Transverse colon (tissue), 4 donors: ENCODE measurements at regions not wholly inside any gene's neighbourhood (a gene's known extent, or its start where the extent isn't known, plus 50 kb on each side); places are given as distances from the start of the nearest gene placed in this dataset.
"Not testable (repeated sequence)": the region's sequence is repeated elsewhere in the genome, so short reads cannot be mapped to it uniquely, and the experiment has no call there.

ENCODE experiments used
- DNase-seq: peaks from one replicate; pipeline ENCODE4 v3.0.0-alpha.2; 2019
- H3K27ac ChIP-seq, 4 donors: fragments of 200-600 bp; sonication (generic); 2 replicates each; pipeline ENCODE4 v1.5.1; 2016 to 2018; ENCODE audit warnings: inconsistent platforms in 4 of 4
- H3K27me3 ChIP-seq: fragments of 200-600 bp; sonication (generic); 2 replicates; pipeline ENCODE4 v1.5.1; 2017; ENCODE audit warnings: inconsistent platforms
- H3K36me3 ChIP-seq, 4 donors: fragments of 200-600 bp; sonication (generic); 2 replicates each; pipeline ENCODE4 v1.5.1; 2017 to 2019; ENCODE audit warnings: inconsistent platforms in 4 of 4
- H3K4me1 ChIP-seq, 4 donors: fragments of 200-600 bp; sonication (generic); 2 replicates each; pipeline ENCODE4 v1.5.1; 2017 to 2020; ENCODE audit warnings: inconsistent platforms in 4 of 4
- H3K4me3 ChIP-seq, 4 donors: fragments of 200-600 bp; sonication (generic); 1 replicate in 1 of 4; 2 replicates in 3 of 4; pipeline versions ENCODE4 v1.5.1 to v1.6.1; 2017 to 2019; ENCODE audit warnings: inconsistent platforms in 4 of 4
- H3K9me3 ChIP-seq, 2 donors: fragments of 200-600 bp; sonication (generic); 2 replicates each; pipeline ENCODE4 v1.5.1; 2017 to 2019; ENCODE audit warnings: inconsistent platforms in 2 of 2
- EP300 ChIP-seq: sonication (generic); formaldehyde crosslinking; IDR thresholded peaks from one replicate; pipeline ENCODE4 v1.6.1; 2017; ENCODE audit warnings: antibody characterized with exemption, low read depth
- POLR2A ChIP-seq: fragments of 450-650 bp; IDR thresholded peaks from one replicate; pipeline ENCODE4 v1.6.1; 2016; ENCODE audit warnings: antibody characterized with exemption, mild to moderate bottlenecking, moderate library complexity
- POLR2AphosphoS5 ChIP-seq, 3 donors: sonication (generic); formaldehyde crosslinking; IDR thresholded peaks; one replicate each; pipeline ENCODE4 v1.6.1; 2016; ENCODE audit warnings: antibody characterized with exemption in 3 of 3
- WGBS, 2 donors: methylation state at CpG; one replicate each; pipeline ENCODE4 v1.1.5; 2018; ENCODE audit warnings: low coverage in 1 of 2; 5-methylcytosine and 5-hydroxymethylcytosine counted together
- in situ Hi-C, 4 donors: fragments of 200-750 bp; cut with MboI; loops; one replicate each; pipeline versions ENCODE4 v1.15.0 to v1.15.1; 2017; ENCODE audit warnings: low sequenced_read_pairs in 3 of 4, low pct_ligation_motif_present in 1 of 4, low pct_unique_long_range_greater_than_20kb in 1 of 4
- intact Hi-C: fragments of 100-400 bp; cut with DNase I; formaldehyde crosslinking; loops from one replicate; pipeline ENCODE4 v1.15.1; 2023; ENCODE audit warnings: low total_unique reads
- TF ChIP-seq, protein P1 (sequence below), 5 experiments: fragments of 200-600 bp in 3 of 5; fragments of 450-650 bp in 2 of 5; sonication (generic) in 3 of 5; IDR thresholded peaks; 1 replicate in 2 of 5; 2 replicates in 3 of 5; pipeline ENCODE4 v1.5.1; 2016 to 2017; ENCODE audit warnings: antibody characterized with exemption in 5 of 5, inconsistent platforms in 3 of 5, mild to moderate bottlenecking in 2 of 5, moderate library complexity in 1 of 5

DNA sequence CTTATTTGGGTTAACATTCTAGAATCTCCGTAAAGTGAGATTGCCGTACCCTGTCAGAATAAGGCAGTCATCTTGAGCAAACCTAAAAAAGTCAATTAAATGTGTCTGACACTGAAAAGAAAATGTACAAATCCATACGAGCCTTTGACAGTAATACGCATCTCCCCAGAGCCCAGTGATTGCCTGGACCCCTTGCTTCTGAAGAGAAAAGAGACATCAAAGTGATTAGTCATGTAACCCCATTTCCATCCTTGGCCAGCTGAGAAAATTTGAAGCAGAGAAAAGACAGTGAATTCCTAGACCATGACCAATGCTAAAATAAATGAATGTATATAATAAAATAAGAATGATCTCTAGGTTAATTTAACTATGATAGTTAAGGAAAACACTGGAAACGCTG lies 1499.4 kb downstream of the SUCLG1 start:
- 83 to 85% methylated on average over 5 of the region's 5 CpGs for WGBS, 2 donors
- Histone ChIP-seq H3K36me3 (no peaks in the 10 kb centered on the region), H3K27ac (no peak overlapping the region), H3K4me3 (no peak overlapping the region), H3K9me3 (no peaks in the 10 kb centered on the region), H3K27me3 (no peaks in the 10 kb centered on the region), H3K4me1 (no peaks in the 10 kb centered on the region)
- TF ChIP-seq, protein P1, sequence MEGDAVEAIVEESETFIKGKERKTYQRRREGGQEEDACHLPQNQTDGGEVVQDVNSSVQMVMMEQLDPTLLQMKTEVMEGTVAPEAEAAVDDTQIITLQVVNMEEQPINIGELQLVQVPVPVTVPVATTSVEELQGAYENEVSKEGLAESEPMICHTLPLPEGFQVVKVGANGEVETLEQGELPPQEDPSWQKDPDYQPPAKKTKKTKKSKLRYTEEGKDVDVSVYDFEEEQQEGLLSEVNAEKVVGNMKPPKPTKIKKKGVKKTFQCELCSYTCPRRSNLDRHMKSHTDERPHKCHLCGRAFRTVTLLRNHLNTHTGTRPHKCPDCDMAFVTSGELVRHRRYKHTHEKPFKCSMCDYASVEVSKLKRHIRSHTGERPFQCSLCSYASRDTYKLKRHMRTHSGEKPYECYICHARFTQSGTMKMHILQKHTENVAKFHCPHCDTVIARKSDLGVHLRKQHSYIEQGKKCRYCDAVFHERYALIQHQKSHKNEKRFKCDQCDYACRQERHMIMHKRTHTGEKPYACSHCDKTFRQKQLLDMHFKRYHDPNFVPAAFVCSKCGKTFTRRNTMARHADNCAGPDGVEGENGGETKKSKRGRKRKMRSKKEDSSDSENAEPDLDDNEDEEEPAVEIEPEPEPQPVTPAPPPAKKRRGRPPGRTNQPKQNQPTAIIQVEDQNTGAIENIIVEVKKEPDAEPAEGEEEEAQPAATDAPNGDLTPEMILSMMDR (IDR thresholded peaks at IDR 0.05) = no peak
- no peak for TF ChIP-seq POLR2A
- no peak for TF ChIP-seq POLR2AphosphoS5 (IDR thresholded peaks at IDR 0.05)
- no peak for TF ChIP-seq EP300
- in situ Hi-C loops = no loop called here
- DNase-seq = no peak
- intact Hi-C loops = no loop called here

DNA sequence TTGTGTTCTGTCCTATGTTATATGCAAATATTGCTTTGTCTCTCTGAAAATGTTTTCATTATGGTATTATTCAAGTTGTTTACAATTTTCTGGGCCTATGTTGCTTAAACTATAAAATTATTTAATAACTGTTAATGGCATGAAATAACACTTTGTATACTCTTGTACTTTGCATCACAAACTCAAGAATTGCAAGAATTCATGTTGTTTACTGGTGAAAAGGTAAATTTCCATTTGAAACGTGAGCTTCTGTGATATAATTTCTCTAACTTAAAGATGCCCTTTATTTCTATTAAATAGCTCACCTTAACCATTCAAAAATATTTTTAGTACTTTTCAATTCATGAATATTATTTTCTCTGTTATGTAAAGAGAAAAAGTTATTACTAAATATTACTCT lies 1504.2 kb downstream of the SUCLG1 start:
- no peaks in the 10 kb centered on the region for H3K27me3 ChIP-seq
- no peak overlapping the region for H3K27ac ChIP-seq
- no peaks in the 10 kb centered on the region for H3K4me1 ChIP-seq
- H3K4me3 ChIP-seq = no peak overlapping the region
- no peaks in the 10 kb centered on the region for H3K36me3 ChIP-seq
- DNase-seq = no peak
- intact Hi-C loops (no loop called here), in situ Hi-C loops (no loop called here)
- TF ChIP-seq POLR2A = no peak
- TF ChIP-seq POLR2AphosphoS5 (IDR thresholded peaks at IDR 0.05) = no peak
- TF ChIP-seq EP300 = no peak
- TF ChIP-seq, protein P1 (IDR thresholded peaks at IDR 0.05) = no peak
- H3K9me3 ChIP-seq = no peaks in the 10 kb centered on the region
- 71 to 81% methylated on average over 1 of the region's 1 CpG for WGBS, 2 donors

DNA sequence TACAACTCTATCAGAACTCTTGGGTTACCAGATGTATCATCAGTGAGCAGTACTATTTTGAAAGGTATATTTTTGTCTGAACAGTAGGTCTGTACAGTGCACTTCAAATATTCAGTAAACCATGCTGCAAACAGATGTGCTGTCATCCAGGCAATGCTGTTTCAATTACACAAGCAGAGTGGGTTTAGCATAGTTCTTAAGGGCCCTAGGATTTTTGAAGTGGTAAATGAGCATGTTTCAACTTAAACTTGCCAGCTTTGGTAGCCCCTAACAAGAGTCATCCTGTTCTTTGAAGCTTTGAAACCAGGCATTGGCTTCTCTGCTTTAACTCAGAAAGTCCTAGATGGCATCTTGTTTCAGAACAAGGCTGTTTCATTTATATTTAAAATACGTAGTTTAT lies 1519.9 kb downstream of the SUCLG1 start:
- Histone ChIP-seq H3K36me3 (no peaks in the 10 kb centered on the region), H3K4me3 (no peak overlapping the region), H3K27me3 (no peaks in the 10 kb centered on the region), H3K4me1 (no peaks in the 10 kb centered on the region), H3K27ac (no peak overlapping the region), H3K9me3 (no peaks in the 10 kb centered on the region)
- no peak for DNase-seq
- TF ChIP-seq, protein P1 (IDR thresholded peaks at IDR 0.05) = no peak
- TF ChIP-seq POLR2A (no peak), EP300 (no peak)
- WGBS, 2 donors = 60 to 93% methylated on average over 1 of the region's 1 CpG
- in situ Hi-C loops = no loop called here
- intact Hi-C loops = no loop called here

DNA sequence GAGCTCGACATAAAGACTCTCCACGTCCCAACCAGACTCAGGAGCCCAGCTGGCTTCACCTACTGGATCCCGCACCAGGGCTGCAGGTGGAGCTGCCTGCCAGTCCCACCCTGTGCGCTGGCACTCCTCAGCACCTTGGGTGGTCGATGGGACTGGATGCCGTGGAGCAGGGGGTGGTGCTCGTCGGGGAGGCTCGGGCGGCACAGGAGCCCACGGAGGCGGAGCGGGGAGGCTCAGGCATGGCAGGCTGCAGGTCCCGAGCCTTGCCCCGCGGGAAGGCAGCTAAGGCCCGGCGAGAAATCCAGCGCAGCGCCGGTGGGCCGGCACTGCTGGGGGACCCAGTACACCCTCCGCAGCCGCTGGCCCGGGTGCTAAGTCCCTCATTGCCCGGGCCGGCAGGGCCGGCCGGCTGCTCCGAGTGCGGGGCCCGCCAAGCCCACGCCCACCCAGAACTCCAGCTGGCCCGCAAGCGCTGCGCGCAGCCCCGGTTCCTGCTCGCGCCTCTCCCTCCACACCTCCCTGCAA lies 1520.7 kb downstream of the SUCLG1 start:
- 92% methylated on average over 24 of the region's 40 CpGs; no CpG with 5 or more reads in 1 of the 2 donors for WGBS, 2 donors
- H3K9me3 ChIP-seq, intact Hi-C loops, H3K4me3 ChIP-seq, in situ Hi-C loops, H3K27ac ChIP-seq, H3K27me3 ChIP-seq, DNase-seq, H3K4me1 ChIP-seq, H3K36me3 ChIP-seq: not testable (repeated sequence)

DNA sequence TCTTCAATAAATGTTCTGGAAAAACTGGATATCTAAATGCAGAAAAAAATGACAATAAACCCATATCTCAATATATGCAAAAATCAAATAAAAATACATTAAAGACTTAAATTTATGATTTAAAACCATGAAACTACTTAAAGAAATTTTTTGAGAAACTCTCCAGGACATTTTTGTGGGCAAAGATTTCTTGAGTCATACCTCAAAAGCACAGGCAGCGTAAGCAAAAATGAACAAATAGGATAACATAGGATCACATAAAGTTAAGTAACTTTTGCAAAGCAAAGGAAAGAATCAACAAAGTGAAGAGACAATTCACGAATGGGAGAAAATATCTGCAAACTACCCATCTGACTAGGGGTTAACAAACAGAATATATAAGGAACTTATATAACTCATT lies 1545.5 kb downstream of the SUCLG1 start:
- Histone ChIP-seq H3K36me3 (no peaks in the 10 kb centered on the region), H3K4me1 (no peaks in the 10 kb centered on the region), H3K4me3 (no peak overlapping the region), H3K27me3 (no peaks in the 10 kb centered on the region), H3K9me3 (no peaks in the 10 kb centered on the region), H3K27ac (no peak overlapping the region)
- intact Hi-C loops = no loop called here
- TF ChIP-seq, protein P1 (IDR thresholded peaks at IDR 0.05) = no peak
- TF ChIP-seq EP300 (no peak), POLR2A (no peak), POLR2AphosphoS5 (IDR thresholded peaks at IDR 0.05) (no peak)
- in situ Hi-C loops = no loop called here
- WGBS, 2 donors = 70 to 73% methylated on average over 2 of the region's 2 CpGs
- DNase-seq = no peak
